PFSK-1 (cell line): ENCODE measurements at regions not wholly inside any gene's neighbourhood (a gene's known extent, or its start where the extent isn't known, plus 50 kb on each side); places are given as distances from the start of the nearest gene placed in this dataset.

Experiments used
- FOXP2 ChIP-seq: optimal IDR thresholded peaks from 2 replicates; pipeline ENCODE3; 2011; ENCODE audit warnings: borderline replicate concordance, control low read depth, inconsistent platforms; ENCODE audit not compliant: insufficient read depth; ENCODE audit errors: extremely low read length, extremely low read depth
- POLR2AphosphoS5 ChIP-seq: IDR thresholded peaks from 2 replicates; pipeline ENCODE4 v1.6.1; 2012; ENCODE audit warnings: low read depth, mild to moderate bottlenecking, control low read depth, low read length, moderate library complexity
- REST ChIP-seq, 2 experiments: IDR thresholded peaks; 2 replicates each; pipeline versions ENCODE4 v1.6.1 to v1.8.0; 2011 to 2012; ENCODE audit warnings: low read depth in 2 of 2, low read length in 2 of 2, control low read depth in 1 of 2, inconsistent platforms in 1 of 2, mild to moderate bottlenecking in 1 of 2, moderate library complexity in 1 of 2; ENCODE audit not compliant: insufficient read depth in 1 of 2
- SIN3A ChIP-seq: IDR thresholded peaks from 2 replicates; pipeline ENCODE4 v1.6.1; 2012; ENCODE audit warnings: mild to moderate bottlenecking, low read length, moderate library complexity, borderline replicate concordance; ENCODE audit not compliant: insufficient read depth
- TAF1 ChIP-seq: IDR thresholded peaks from 2 replicates; pipeline ENCODE4 v1.6.1; 2012; ENCODE audit warnings: low read length, control low read depth, borderline replicate concordance; ENCODE audit not compliant: insufficient read depth

GRCh38 chr18:65548316-65548715 is 202.5 kb upstream of the CDH7 start:
- TF ChIP-seq SIN3A (no peak), TAF1 (no peak), REST (IDR thresholded peaks at IDR 0.05; ENCODE audit: insufficient read depth in 1 of 2, low read depth in 2 of 2, low read length in 2 of 2) (no peak), POLR2AphosphoS5 (no peak)

- no peak for TF ChIP-seq POLR2AphosphoS5
- no peak for TF ChIP-seq TAF1
- TF ChIP-seq FOXP2 = no peak
- no peak for TF ChIP-seq REST (IDR thresholded peaks at IDR 0.05; ENCODE audit: insufficient read depth in 1 of 2, low read depth in 2 of 2, low read length in 2 of 2)
- no peak for TF ChIP-seq SIN3A
Observed at GRCh38 chr18:65547046-65547445, 203.8 kb upstream of the CDH7 start.

GRCh38 chr18:65544701-65545100 is 206.1 kb upstream of the CDH7 start:
- TF ChIP-seq FOXP2 (no peak), REST (IDR thresholded peaks at IDR 0.05; ENCODE audit: insufficient read depth in 1 of 2, low read depth in 2 of 2, low read length in 2 of 2) (no peak), SIN3A (no peak), TAF1 (no peak), POLR2AphosphoS5 (no peak)

GRCh38 chr18:65527879-65528633 is 222.8 kb upstream of the CDH7 start:
- TF ChIP-seq POLR2AphosphoS5 (no peak), TAF1 (no peak), SIN3A (no peak), REST (IDR thresholded peaks at IDR 0.05; ENCODE audit: insufficient read depth in 1 of 2, low read depth in 2 of 2, low read length in 2 of 2) (no peak), FOXP2 (no peak)

- no peak for TF ChIP-seq TAF1
- no peak for TF ChIP-seq POLR2AphosphoS5
- no peak for TF ChIP-seq SIN3A
- no peak for TF ChIP-seq REST (IDR thresholded peaks at IDR 0.05; ENCODE audit: insufficient read depth in 1 of 2, low read depth in 2 of 2, low read length in 2 of 2)
- TF ChIP-seq FOXP2 = no peak
Observed at GRCh38 chr18:65526099-65526498, 224.7 kb upstream of the CDH7 start.
